ENCODE measurements at regions not wholly inside any gene's neighbourhood (a gene's known extent, or its start where the extent isn't known, plus 50 kb on each side); places are given as distances from the start of the nearest gene placed in this dataset.

- no peak overlapping the region for H3K4me3 ChIP-seq (ENCODE audit: low read length)
- no peak overlapping the region for H3K27ac ChIP-seq (ENCODE audit: low read length)
- peaks cover 3% of the 10 kb centered on the region; the same call in 1 of the 2 replicates for H3K4me1 ChIP-seq (ENCODE audit: insufficient read depth, low read length)
- no peaks in the 10 kb centered on the region for H3K36me3 ChIP-seq (ENCODE audit: insufficient read depth, low read depth, low read length)
- no peak overlapping the region for H3K9ac ChIP-seq (ENCODE audit: low read depth, low read length)
- no peaks in the 10 kb centered on the region for H3K27me3 ChIP-seq (ENCODE audit: insufficient read depth, low read length)
- H3K9me3 ChIP-seq (ENCODE audit: insufficient read depth, low read depth, low read length), result no peaks in the 10 kb centered on the region
Measured at GRCh38 chr13:90355162-90355751, 992.2 kb upstream of the MIR17HG start.

GRCh38 chr13:90360785-90361184 is 986.7 kb upstream of the MIR17HG start:
- Histone ChIP-seq H3K4me3 (ENCODE audit: low read length) (no peak overlapping the region), H3K9ac (ENCODE audit: low read depth, low read length) (no peak overlapping the region), H3K9me3 (ENCODE audit: insufficient read depth, low read depth, low read length) (peaks cover 3% of the 10 kb centered on the region; the same call in 1 of the 2 replicates), H3K36me3 (ENCODE audit: insufficient read depth, low read depth, low read length) (no peaks in the 10 kb centered on the region), H3K27me3 (ENCODE audit: insufficient read depth, low read length) (no peaks in the 10 kb centered on the region), H3K27ac (ENCODE audit: low read length) (no peak overlapping the region), H3K4me1 (ENCODE audit: insufficient read depth, low read length) (no peaks in the 10 kb centered on the region)

- Histone ChIP-seq H3K4me1 (ENCODE audit: insufficient read depth, low read length) (no peaks in the 10 kb centered on the region), H3K27ac (ENCODE audit: low read length) (no peak overlapping the region), H3K27me3 (ENCODE audit: insufficient read depth, low read length) (no peaks in the 10 kb centered on the region), H3K9me3 (ENCODE audit: insufficient read depth, low read depth, low read length) (peaks cover 3% of the 10 kb centered on the region; the same call in 1 of the 2 replicates), H3K36me3 (ENCODE audit: insufficient read depth, low read depth, low read length) (no peaks in the 10 kb centered on the region), H3K4me3 (ENCODE audit: low read length) (no peak overlapping the region), H3K9ac (ENCODE audit: low read depth, low read length) (no peak overlapping the region)
Measured at GRCh38 chr13:90362707-90363106, 984.8 kb upstream of the MIR17HG start.

- H3K36me3 ChIP-seq (ENCODE audit: insufficient read depth, low read depth, low read length), result no peaks in the 10 kb centered on the region
- H3K27me3 ChIP-seq (ENCODE audit: insufficient read depth, low read length), result no peaks in the 10 kb centered on the region
- no peak overlapping the region for H3K9ac ChIP-seq (ENCODE audit: low read depth, low read length)
- no peaks in the 10 kb centered on the region for H3K4me1 ChIP-seq (ENCODE audit: insufficient read depth, low read length)
- no peak overlapping the region for H3K27ac ChIP-seq (ENCODE audit: low read length)
- peaks cover 3% of the 10 kb centered on the region; the same call in 1 of the 2 replicates for H3K9me3 ChIP-seq (ENCODE audit: insufficient read depth, low read depth, low read length)
- H3K4me3 ChIP-seq (ENCODE audit: low read length), result no peak overlapping the region
Measured at GRCh38 chr13:90365130-90365529, 982.4 kb upstream of the MIR17HG start.

GRCh38 chr13:90374168-90374567 is 973.3 kb upstream of the MIR17HG start:
- no peak overlapping the region for H3K27ac ChIP-seq (ENCODE audit: low read length)
- no peaks in the 10 kb centered on the region for H3K36me3 ChIP-seq (ENCODE audit: insufficient read depth, low read depth, low read length)
- no peaks in the 10 kb centered on the region for H3K4me1 ChIP-seq (ENCODE audit: insufficient read depth, low read length)
- H3K4me3 ChIP-seq (ENCODE audit: low read length), result no peak overlapping the region
- H3K9me3 ChIP-seq (ENCODE audit: insufficient read depth, low read depth, low read length), result no peaks in the 10 kb centered on the region
- H3K27me3 ChIP-seq (ENCODE audit: insufficient read depth, low read length), result no peaks in the 10 kb centered on the region
- no peak overlapping the region for H3K9ac ChIP-seq (ENCODE audit: low read depth, low read length)

- H3K4me1 ChIP-seq (ENCODE audit: insufficient read depth, low read length), result no peaks in the 10 kb centered on the region
- no peaks in the 10 kb centered on the region for H3K9me3 ChIP-seq (ENCODE audit: insufficient read depth, low read depth, low read length)
- H3K9ac ChIP-seq (ENCODE audit: low read depth, low read length), result no peak overlapping the region
- no peak overlapping the region for H3K4me3 ChIP-seq (ENCODE audit: low read length)
- no peaks in the 10 kb centered on the region for H3K36me3 ChIP-seq (ENCODE audit: insufficient read depth, low read depth, low read length)
- no peak overlapping the region for H3K27ac ChIP-seq (ENCODE audit: low read length)
- no peaks in the 10 kb centered on the region for H3K27me3 ChIP-seq (ENCODE audit: insufficient read depth, low read length)
Measured at GRCh38 chr13:90375851-90376250, 971.6 kb upstream of the MIR17HG start.

- no peaks in the 10 kb centered on the region for H3K36me3 ChIP-seq (ENCODE audit: insufficient read depth, low read depth, low read length)
- no peak overlapping the region for H3K27ac ChIP-seq (ENCODE audit: low read length)
- no peaks in the 10 kb centered on the region for H3K4me1 ChIP-seq (ENCODE audit: insufficient read depth, low read length)
- no peak overlapping the region for H3K9ac ChIP-seq (ENCODE audit: low read depth, low read length)
- no peak overlapping the region for H3K4me3 ChIP-seq (ENCODE audit: low read length)
- H3K27me3 ChIP-seq (ENCODE audit: insufficient read depth, low read length), result no peaks in the 10 kb centered on the region
- H3K9me3 ChIP-seq (ENCODE audit: insufficient read depth, low read depth, low read length), result no peaks in the 10 kb centered on the region
Measured at GRCh38 chr13:90382425-90382824, 965.1 kb upstream of the MIR17HG start.

- Histone ChIP-seq H3K4me3 (ENCODE audit: low read length) (no peak overlapping the region), H3K27ac (ENCODE audit: low read length) (no peak overlapping the region), H3K27me3 (ENCODE audit: insufficient read depth, low read length) (no peaks in the 10 kb centered on the region), H3K4me1 (ENCODE audit: insufficient read depth, low read length) (no peaks in the 10 kb centered on the region), H3K9me3 (ENCODE audit: insufficient read depth, low read depth, low read length) (0 out of 2 replicates have a peak, but pooled peaks cover 7% of the 10 kb centered on the region), H3K9ac (ENCODE audit: low read depth, low read length) (no peak overlapping the region), H3K36me3 (ENCODE audit: insufficient read depth, low read depth, low read length) (no peaks in the 10 kb centered on the region)
Measured at GRCh38 chr13:90385781-90386489, 961.6 kb upstream of the MIR17HG start.

GRCh38 chr13:90388887-90389452 is 958.5 kb upstream of the MIR17HG start:
- no peak overlapping the region for H3K4me3 ChIP-seq (ENCODE audit: low read length)
- no peak overlapping the region for H3K27ac ChIP-seq (ENCODE audit: low read length)
- no peaks in the 10 kb centered on the region for H3K4me1 ChIP-seq (ENCODE audit: insufficient read depth, low read length)
- H3K36me3 ChIP-seq (ENCODE audit: insufficient read depth, low read depth, low read length), result no peaks in the 10 kb centered on the region
- H3K27me3 ChIP-seq (ENCODE audit: insufficient read depth, low read length), result no peaks in the 10 kb centered on the region
- no peak overlapping the region for H3K9ac ChIP-seq (ENCODE audit: low read depth, low read length)
- 0 out of 2 replicates have a peak, but pooled peaks cover 7% of the 10 kb centered on the region for H3K9me3 ChIP-seq (ENCODE audit: insufficient read depth, low read depth, low read length)

GRCh38 chr13:90389537-90389936 is 958.0 kb upstream of the MIR17HG start:
- no peaks in the 10 kb centered on the region for H3K36me3 ChIP-seq (ENCODE audit: insufficient read depth, low read depth, low read length)

GRCh38 chr13:90393408-90393807 is 954.1 kb upstream of the MIR17HG start:
- Histone ChIP-seq H3K9ac (ENCODE audit: low read depth, low read length) (no peak overlapping the region), H3K36me3 (ENCODE audit: insufficient read depth, low read depth, low read length) (no peaks in the 10 kb centered on the region), H3K27me3 (ENCODE audit: insufficient read depth, low read length) (no peaks in the 10 kb centered on the region), H3K4me3 (ENCODE audit: low read length) (no peak overlapping the region), H3K27ac (ENCODE audit: low read length) (no peak overlapping the region), H3K9me3 (ENCODE audit: insufficient read depth, low read depth, low read length) (0 out of 2 replicates have a peak, but pooled peaks cover 7% of the 10 kb centered on the region), H3K4me1 (ENCODE audit: insufficient read depth, low read length) (peaks cover 18% of the 10 kb centered on the region; the same call in 1 of the 2 replicates)

More at GRCh38 chr13:90389537-90389936, 958.0 kb upstream of the MIR17HG start:
- Histone ChIP-seq H3K27ac (ENCODE audit: low read length) (no peak overlapping the region), H3K27me3 (ENCODE audit: insufficient read depth, low read length) (no peaks in the 10 kb centered on the region), H3K9me3 (ENCODE audit: insufficient read depth, low read depth, low read length) (0 out of 2 replicates have a peak, but pooled peaks cover 7% of the 10 kb centered on the region), H3K9ac (ENCODE audit: low read depth, low read length) (no peak overlapping the region), H3K4me1 (ENCODE audit: insufficient read depth, low read length) (no peaks in the 10 kb centered on the region), H3K4me3 (ENCODE audit: low read length) (no peak overlapping the region)

GRCh38 chr13:90395348-90395747 is 952.1 kb upstream of the MIR17HG start:
- no peak overlapping the region for H3K4me3 ChIP-seq (ENCODE audit: low read length)
- no peak overlapping the region for H3K27ac ChIP-seq (ENCODE audit: low read length)
- no peaks in the 10 kb centered on the region for H3K36me3 ChIP-seq (ENCODE audit: insufficient read depth, low read depth, low read length)
- no peaks in the 10 kb centered on the region for H3K27me3 ChIP-seq (ENCODE audit: insufficient read depth, low read length)
- peaks cover 18% of the 10 kb centered on the region; the same call in 1 of the 2 replicates for H3K4me1 ChIP-seq (ENCODE audit: insufficient read depth, low read length)
- no peak overlapping the region for H3K9ac ChIP-seq (ENCODE audit: low read depth, low read length)
- H3K9me3 ChIP-seq (ENCODE audit: insufficient read depth, low read depth, low read length), result 0 out of 2 replicates have a peak, but pooled peaks cover 3% of the 10 kb centered on the region
